ENCODE measurements at regions not wholly inside any gene's neighbourhood (a gene's known extent, or its start where the extent isn't known, plus 50 kb on each side); places are given as distances from the start of the nearest gene placed in this dataset.

DNA sequence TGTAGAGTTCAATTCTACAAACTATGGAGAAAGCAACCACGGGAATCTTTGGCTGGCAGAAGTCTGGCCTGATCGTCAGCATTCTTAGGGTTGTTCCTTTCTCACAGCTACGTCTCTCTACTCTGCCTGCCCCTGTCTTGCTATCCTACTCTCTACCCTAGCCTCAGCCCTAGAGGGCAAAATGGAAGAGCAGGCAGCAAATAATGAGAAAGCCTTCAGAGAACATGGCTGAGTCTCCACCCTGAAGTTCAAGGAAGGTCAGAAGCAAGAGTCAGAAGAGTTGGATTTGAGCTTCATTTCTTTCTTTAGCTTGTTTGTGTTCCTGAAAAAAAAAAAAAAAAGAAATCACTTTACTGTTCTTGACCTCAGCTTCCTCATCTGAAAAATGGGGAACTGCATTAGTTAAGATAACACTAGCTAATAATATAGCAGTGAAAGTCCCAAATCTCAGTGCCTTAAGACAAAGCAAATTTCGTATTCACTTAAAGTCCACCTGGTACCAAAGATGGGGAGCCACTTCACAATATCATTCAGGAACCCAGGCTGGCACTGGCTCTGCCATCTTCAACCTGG is 50.2 kb upstream of the CCND2 start:
- TF ChIP-seq POLR2A (IDR thresholded peaks at IDR 0.05; ENCODE audit: low read depth, low read length) (no peak), MXI1 (IDR thresholded peaks at IDR 0.05; ENCODE audit: borderline replicate concordance, low read depth, low read length) (no peak), FOS (IDR thresholded peaks at IDR 0.05; ENCODE audit: low read depth, low read length) (no peak), RCOR1 (IDR thresholded peaks at IDR 0.05; ENCODE audit: insufficient replicate concordance, low read length) (no peak), CEBPB (IDR thresholded peaks at IDR 0.05; ENCODE audit: low read depth, low read length) (no peak)
- TF ChIP-seq, protein P1, sequence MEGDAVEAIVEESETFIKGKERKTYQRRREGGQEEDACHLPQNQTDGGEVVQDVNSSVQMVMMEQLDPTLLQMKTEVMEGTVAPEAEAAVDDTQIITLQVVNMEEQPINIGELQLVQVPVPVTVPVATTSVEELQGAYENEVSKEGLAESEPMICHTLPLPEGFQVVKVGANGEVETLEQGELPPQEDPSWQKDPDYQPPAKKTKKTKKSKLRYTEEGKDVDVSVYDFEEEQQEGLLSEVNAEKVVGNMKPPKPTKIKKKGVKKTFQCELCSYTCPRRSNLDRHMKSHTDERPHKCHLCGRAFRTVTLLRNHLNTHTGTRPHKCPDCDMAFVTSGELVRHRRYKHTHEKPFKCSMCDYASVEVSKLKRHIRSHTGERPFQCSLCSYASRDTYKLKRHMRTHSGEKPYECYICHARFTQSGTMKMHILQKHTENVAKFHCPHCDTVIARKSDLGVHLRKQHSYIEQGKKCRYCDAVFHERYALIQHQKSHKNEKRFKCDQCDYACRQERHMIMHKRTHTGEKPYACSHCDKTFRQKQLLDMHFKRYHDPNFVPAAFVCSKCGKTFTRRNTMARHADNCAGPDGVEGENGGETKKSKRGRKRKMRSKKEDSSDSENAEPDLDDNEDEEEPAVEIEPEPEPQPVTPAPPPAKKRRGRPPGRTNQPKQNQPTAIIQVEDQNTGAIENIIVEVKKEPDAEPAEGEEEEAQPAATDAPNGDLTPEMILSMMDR (conservative IDR thresholded peaks at IDR 0.05; ENCODE audit: low read depth, low read length) = no peak
- TF ChIP-seq, protein P2, sequence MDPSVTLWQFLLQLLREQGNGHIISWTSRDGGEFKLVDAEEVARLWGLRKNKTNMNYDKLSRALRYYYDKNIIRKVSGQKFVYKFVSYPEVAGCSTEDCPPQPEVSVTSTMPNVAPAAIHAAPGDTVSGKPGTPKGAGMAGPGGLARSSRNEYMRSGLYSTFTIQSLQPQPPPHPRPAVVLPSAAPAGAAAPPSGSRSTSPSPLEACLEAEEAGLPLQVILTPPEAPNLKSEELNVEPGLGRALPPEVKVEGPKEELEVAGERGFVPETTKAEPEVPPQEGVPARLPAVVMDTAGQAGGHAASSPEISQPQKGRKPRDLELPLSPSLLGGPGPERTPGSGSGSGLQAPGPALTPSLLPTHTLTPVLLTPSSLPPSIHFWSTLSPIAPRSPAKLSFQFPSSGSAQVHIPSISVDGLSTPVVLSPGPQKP (IDR thresholded peaks at IDR 0.05; ENCODE audit: borderline replicate concordance, low read depth, low read length) = no peak
- TF ChIP-seq, protein P3, sequence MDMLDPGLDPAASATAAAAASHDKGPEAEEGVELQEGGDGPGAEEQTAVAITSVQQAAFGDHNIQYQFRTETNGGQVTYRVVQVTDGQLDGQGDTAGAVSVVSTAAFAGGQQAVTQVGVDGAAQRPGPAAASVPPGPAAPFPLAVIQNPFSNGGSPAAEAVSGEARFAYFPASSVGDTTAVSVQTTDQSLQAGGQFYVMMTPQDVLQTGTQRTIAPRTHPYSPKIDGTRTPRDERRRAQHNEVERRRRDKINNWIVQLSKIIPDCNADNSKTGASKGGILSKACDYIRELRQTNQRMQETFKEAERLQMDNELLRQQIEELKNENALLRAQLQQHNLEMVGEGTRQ (IDR thresholded peaks at IDR 0.05; ENCODE audit: low read depth, low read length) = no peak

All from IMR-90 (cell line).